IgD-negative memory B cell (primary cell): ENCODE measurements at regions not wholly inside any gene's neighbourhood (a gene's known extent, or its start where the extent isn't known, plus 50 kb on each side); places are given as distances from the start of the nearest gene placed in this dataset.
A peak's percentile ranks its signal among the peaks of the same experiment; 100 is the strongest.

Source experiments
- H3K27ac Mint-ChIP-seq, 3 donors: one replicate each; pipeline ENCODE4 v1.8.0; 2020 to 2022; ENCODE audit warnings: mild to moderate bottlenecking in 3 of 3, mixed read lengths in 3 of 3, moderate library complexity in 1 of 3
- H3K27me3 Mint-ChIP-seq: one replicate; pipeline ENCODE4 v1.8.0; 2021; ENCODE audit warnings: mixed read lengths
- H3K36me3 Mint-ChIP-seq: one replicate; pipeline ENCODE4 v1.8.0; 2020; ENCODE audit warnings: mild to moderate bottlenecking, mixed read lengths
- H3K4me1 Mint-ChIP-seq, 3 donors: one replicate each; pipeline ENCODE4 v1.8.0; 2020 to 2022; ENCODE audit warnings: mixed read lengths in 3 of 3, mild to moderate bottlenecking in 1 of 3
- H3K4me3 Mint-ChIP-seq, 4 donors: one replicate each; pipeline ENCODE4 v1.8.0; 2020 to 2022; ENCODE audit warnings: mild to moderate bottlenecking in 4 of 4, mixed read lengths in 4 of 4, moderate library complexity in 3 of 4
- H3K9me3 Mint-ChIP-seq, 3 donors: one replicate each; pipeline ENCODE4 v1.8.0; 2020 to 2021; ENCODE audit warnings: mixed read lengths in 3 of 3, mild to moderate bottlenecking in 1 of 3

DNA sequence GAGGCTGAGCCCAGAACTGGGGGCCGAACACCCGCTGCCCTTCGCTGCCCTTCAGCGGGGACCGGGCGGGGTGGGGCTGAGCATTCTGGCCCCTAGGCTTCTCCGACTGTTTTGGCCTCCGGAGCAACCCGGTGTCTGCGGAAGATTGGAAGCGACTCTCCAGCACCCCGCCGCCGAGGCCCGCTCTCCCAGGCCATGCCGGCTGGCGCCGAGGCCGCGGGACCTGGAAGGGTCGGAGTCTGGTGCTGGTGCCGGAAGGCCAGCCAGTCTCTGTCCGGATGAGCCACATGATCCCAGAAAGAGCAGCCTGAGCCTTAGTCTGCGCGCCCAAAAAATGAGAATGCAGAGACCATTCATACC, 272.0 kb downstream of the FOXD2 start:
- H3K9me3 Mint-ChIP-seq: no peaks in the 10 kb centered on the region
- peak overlapping the region in 1 of 3 donors; percentile 23 for H3K27ac Mint-ChIP-seq
- peak overlapping the region in 2 of 4 donors; percentile 33 to 41 for H3K4me3 Mint-ChIP-seq
- peaks cover 45% of the 10 kb centered on the region for H3K27me3 Mint-ChIP-seq
- H3K4me1 Mint-ChIP-seq: peaks cover 0 to 6% (median 4%) of the 10 kb centered on the region in 3 donors
- H3K36me3 Mint-ChIP-seq: no peaks in the 10 kb centered on the region

- H3K9me3 Mint-ChIP-seq: no peaks in the 10 kb centered on the region
- H3K4me3 Mint-ChIP-seq: peak overlapping the region in 3 of 4 donors; percentile 4 to 68 (median 57)
- no peaks in the 10 kb centered on the region for H3K36me3 Mint-ChIP-seq
- H3K4me1 Mint-ChIP-seq: peaks cover 0 to 6% (median 4%) of the 10 kb centered on the region in 3 donors
- H3K27me3 Mint-ChIP-seq: peaks cover 47% of the 10 kb centered on the region
- H3K27ac Mint-ChIP-seq: peak overlapping the region in 1 of 3 donors; percentile 23
Observed at GRCh38 chr1:47710329-47711071, 272.7 kb downstream of the FOXD2 start.
